HEK293 (cell line): ENCODE measurements at regions not wholly inside any gene's neighbourhood (a gene's known extent, or its start where the extent isn't known, plus 50 kb on each side); places are given as distances from the start of the nearest gene placed in this dataset.
"Not testable (repeated sequence)": the region's sequence is repeated elsewhere in the genome, so short reads cannot be mapped to it uniquely, and the experiment has no call there.

ENCODE experiments used
- GLI2 ChIP-seq: fragments of 450-650 bp; formaldehyde crosslinking; IDR thresholded peaks from 2 replicates; pipeline ENCODE4; 2017; ENCODE audit warnings: missing biosample characterization, missing genetic modification characterization, low read depth, borderline replicate concordance
- SCRT1 ChIP-seq: fragments of 450-650 bp; formaldehyde crosslinking; IDR thresholded peaks from 2 replicates; pipeline ENCODE4 v1.5.1; 2016; ENCODE audit warnings: missing biosample characterization, missing genetic modification characterization, borderline replicate concordance
- ZBTB1 ChIP-seq: fragments of 450-650 bp; formaldehyde crosslinking; IDR thresholded peaks from 2 replicates; pipeline ENCODE4 v1.5.1; 2016; ENCODE audit warnings: missing biosample characterization, missing genetic modification characterization
- ZNF121 ChIP-seq: fragments of 450-650 bp; formaldehyde crosslinking; IDR thresholded peaks from 2 replicates; pipeline ENCODE4 v1.5.1; 2016; ENCODE audit warnings: missing biosample characterization, missing genetic modification characterization
- ZNF23 ChIP-seq: fragments of 450-650 bp; formaldehyde crosslinking; IDR thresholded peaks from 2 replicates; pipeline ENCODE4 v1.5.1; 2016; ENCODE audit warnings: missing biosample characterization, missing genetic modification characterization, borderline replicate concordance
- ZNF24 ChIP-seq: fragments of 450-650 bp; formaldehyde crosslinking; IDR thresholded peaks from 2 replicates; pipeline ENCODE4 v1.5.1; 2016; ENCODE audit warnings: missing biosample characterization, missing genetic modification characterization
- ZNF362 ChIP-seq: fragments of 450-650 bp; formaldehyde crosslinking; IDR thresholded peaks from 2 replicates; pipeline ENCODE4 v1.5.1; 2016; ENCODE audit warnings: missing biosample characterization, missing genetic modification characterization
- ZNF501 ChIP-seq: fragments of 450-650 bp; formaldehyde crosslinking; IDR thresholded peaks from 2 replicates; pipeline ENCODE4 v1.5.1; 2016; ENCODE audit warnings: missing biosample characterization, missing genetic modification characterization
- TF ChIP-seq, protein P1 (sequence below): fragments of 450-650 bp; formaldehyde crosslinking; IDR thresholded peaks from 2 replicates; pipeline ENCODE4 v1.5.1; 2016; ENCODE audit warnings: missing biosample characterization, missing genetic modification characterization
- TF ChIP-seq, protein P2 (sequence below): fragments of 450-650 bp; formaldehyde crosslinking; optimal IDR thresholded peaks from 2 replicates; pipeline ENCODE3; 2016; ENCODE audit warnings: missing biosample characterization, mild to moderate bottlenecking, missing genetic modification characterization

DNA sequence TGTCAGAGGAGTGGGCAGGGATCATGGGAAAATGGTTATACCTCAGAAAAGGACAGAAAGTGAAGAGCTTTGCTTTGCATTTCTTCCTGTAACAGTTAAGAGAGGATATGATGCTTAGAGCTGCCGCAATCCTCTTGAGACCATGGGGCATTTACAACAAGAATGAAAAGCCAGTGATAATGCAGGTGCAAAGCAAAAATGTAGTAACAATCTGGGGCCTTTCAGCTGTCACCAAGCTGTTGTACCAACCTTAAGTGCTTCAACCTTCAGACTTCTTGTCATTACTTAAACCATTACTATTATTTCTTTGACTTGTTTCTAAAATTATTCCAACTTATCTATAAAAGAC is 1337.6 kb downstream of the RPIA start:
- TF ChIP-seq, protein P1, sequence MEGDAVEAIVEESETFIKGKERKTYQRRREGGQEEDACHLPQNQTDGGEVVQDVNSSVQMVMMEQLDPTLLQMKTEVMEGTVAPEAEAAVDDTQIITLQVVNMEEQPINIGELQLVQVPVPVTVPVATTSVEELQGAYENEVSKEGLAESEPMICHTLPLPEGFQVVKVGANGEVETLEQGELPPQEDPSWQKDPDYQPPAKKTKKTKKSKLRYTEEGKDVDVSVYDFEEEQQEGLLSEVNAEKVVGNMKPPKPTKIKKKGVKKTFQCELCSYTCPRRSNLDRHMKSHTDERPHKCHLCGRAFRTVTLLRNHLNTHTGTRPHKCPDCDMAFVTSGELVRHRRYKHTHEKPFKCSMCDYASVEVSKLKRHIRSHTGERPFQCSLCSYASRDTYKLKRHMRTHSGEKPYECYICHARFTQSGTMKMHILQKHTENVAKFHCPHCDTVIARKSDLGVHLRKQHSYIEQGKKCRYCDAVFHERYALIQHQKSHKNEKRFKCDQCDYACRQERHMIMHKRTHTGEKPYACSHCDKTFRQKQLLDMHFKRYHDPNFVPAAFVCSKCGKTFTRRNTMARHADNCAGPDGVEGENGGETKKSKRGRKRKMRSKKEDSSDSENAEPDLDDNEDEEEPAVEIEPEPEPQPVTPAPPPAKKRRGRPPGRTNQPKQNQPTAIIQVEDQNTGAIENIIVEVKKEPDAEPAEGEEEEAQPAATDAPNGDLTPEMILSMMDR (tag by site-specific recombination): not testable (repeated sequence)
- TF ChIP-seq ZNF501 (tag by site-specific recombination); GLI2 (tag by site-specific recombination); ZNF121 (tag by site-specific recombination); ZNF23; ZNF24 (tag by site-specific recombination); ZNF362 (tag by site-specific recombination); SCRT1 (tag by site-specific recombination); ZBTB1 (tag by site-specific recombination): not testable (repeated sequence)
- TF ChIP-seq, protein P2, sequence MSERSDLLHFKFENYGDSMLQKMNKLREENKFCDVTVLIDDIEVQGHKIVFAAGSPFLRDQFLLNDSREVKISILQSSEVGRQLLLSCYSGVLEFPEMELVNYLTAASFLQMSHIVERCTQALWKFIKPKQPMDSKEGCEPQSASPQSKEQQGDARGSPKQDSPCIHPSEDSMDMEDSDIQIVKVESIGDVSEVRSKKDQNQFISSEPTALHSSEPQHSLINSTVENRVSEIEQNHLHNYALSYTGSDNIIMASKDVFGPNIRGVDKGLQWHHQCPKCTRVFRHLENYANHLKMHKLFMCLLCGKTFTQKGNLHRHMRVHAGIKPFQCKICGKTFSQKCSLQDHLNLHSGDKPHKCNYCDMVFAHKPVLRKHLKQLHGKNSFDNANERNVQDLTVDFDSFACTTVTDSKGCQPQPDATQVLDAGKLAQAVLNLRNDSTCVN (tag by site-specific recombination): not testable (repeated sequence)
